K562 (cell line): ENCODE measurements at regions not wholly inside any gene's neighbourhood (a gene's known extent, or its start where the extent isn't known, plus 50 kb on each side); places are given as distances from the start of the nearest gene placed in this dataset.

Experiments used
- ATF1 ChIP-seq, 2 experiments: fragments of 450-650 bp in 1 of 2; IDR thresholded peaks; 2 replicates each; pipeline ENCODE4 v1.6.1; 2016; ENCODE audit warnings: missing compliant biosample characterization in 1 of 2, missing genetic modification characterization in 1 of 2
- FOXK2 ChIP-seq, 2 experiments: fragments of 450-650 bp; IDR thresholded peaks in 1 of 2; conservative IDR thresholded peaks in 1 of 2; 2 replicates each; pipeline ENCODE4 v1.6.1; 2016; ENCODE audit warnings: low read depth in 2 of 2, mild to moderate bottlenecking in 1 of 2
- NCOA1 ChIP-seq: fragments of 450-650 bp; IDR thresholded peaks from 2 replicates; pipeline ENCODE4 v1.6.1; 2016; ENCODE audit warnings: low read depth
- POLR2A ChIP-seq: fragments of 450-650 bp; conservative IDR thresholded peaks from 2 replicates; pipeline ENCODE4 v1.6.1; 2016
- RFX5 ChIP-seq: IDR thresholded peaks from 2 replicates; pipeline ENCODE4 v1.6.1; 2011; ENCODE audit warnings: low read depth, mild to moderate bottlenecking, improper control_type of control experiment, low read length
- SPI1 ChIP-seq: IDR thresholded peaks from 2 replicates; pipeline ENCODE4 v1.6.1; 2011; ENCODE audit warnings: low read depth, low read length, control low read depth, borderline replicate concordance
- TEAD4 ChIP-seq, 2 experiments: sonication (generic) in 1 of 2; formaldehyde crosslinking in 1 of 2; IDR thresholded peaks; 2 replicates each; pipeline versions ENCODE4 v1.6.1 to v1.8.0; 2012 to 2022; ENCODE audit warnings: borderline replicate concordance in 1 of 2, inconsistent platforms in 1 of 2, low read length in 1 of 2, mild to moderate bottlenecking in 1 of 2, missing genetic modification reagents in 1 of 2
- TF ChIP-seq, protein P1 (sequence below), 3 experiments: IDR thresholded peaks in 2 of 3; conservative IDR thresholded peaks in 1 of 3; 2 replicates each; pipeline ENCODE4 v1.5.1; 2011 to 2012; ENCODE audit warnings: low read length in 3 of 3, mild to moderate bottlenecking in 3 of 3, control low read depth in 2 of 3, improper control_type of control experiment in 1 of 3, inconsistent platforms in 1 of 3, low read depth in 1 of 3, mixed read lengths in 1 of 3, moderate library complexity in 1 of 3; ENCODE audit not compliant: insufficient read depth in 2 of 3

DNA sequence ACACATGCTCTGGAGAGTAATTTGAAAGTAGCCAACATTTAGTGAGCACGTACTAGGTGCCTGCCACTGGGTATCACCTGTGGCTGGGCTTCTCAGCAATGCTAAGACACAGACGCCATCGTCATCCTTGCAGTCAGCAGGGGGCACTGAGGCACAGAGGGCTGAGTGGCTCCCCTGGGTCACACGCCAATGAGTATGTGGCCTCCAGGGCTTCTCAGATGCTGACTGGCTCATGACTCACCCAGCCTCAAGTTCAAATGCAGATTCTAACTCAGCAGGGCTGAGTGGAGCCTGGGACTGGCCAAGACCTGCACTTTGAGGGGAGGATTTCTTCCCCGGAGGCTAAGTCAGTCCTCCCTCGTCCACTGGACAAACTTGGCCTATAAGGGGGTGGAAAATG is 115.1 kb upstream of the CACNA1A start:
- TF ChIP-seq, protein P1, sequence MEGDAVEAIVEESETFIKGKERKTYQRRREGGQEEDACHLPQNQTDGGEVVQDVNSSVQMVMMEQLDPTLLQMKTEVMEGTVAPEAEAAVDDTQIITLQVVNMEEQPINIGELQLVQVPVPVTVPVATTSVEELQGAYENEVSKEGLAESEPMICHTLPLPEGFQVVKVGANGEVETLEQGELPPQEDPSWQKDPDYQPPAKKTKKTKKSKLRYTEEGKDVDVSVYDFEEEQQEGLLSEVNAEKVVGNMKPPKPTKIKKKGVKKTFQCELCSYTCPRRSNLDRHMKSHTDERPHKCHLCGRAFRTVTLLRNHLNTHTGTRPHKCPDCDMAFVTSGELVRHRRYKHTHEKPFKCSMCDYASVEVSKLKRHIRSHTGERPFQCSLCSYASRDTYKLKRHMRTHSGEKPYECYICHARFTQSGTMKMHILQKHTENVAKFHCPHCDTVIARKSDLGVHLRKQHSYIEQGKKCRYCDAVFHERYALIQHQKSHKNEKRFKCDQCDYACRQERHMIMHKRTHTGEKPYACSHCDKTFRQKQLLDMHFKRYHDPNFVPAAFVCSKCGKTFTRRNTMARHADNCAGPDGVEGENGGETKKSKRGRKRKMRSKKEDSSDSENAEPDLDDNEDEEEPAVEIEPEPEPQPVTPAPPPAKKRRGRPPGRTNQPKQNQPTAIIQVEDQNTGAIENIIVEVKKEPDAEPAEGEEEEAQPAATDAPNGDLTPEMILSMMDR (IDR thresholded peaks at IDR 0.05 in 2 of 3, conservative IDR thresholded peaks at IDR 0.05 in 1 of 3; ENCODE audit: insufficient read depth in 2 of 3, low read depth in 1 of 3, low read length in 3 of 3), result peak; percentile 36 to 50 (median 39)
- TF ChIP-seq RFX5, result no peak
- TF ChIP-seq POLR2A, result no peak
- TF ChIP-seq SPI1, result no peak
- TF ChIP-seq TEAD4 (IDR thresholded peaks at IDR 0.05; ENCODE audit: low read length), result no peak
- TF ChIP-seq TEAD4 (CRISPR knock-in tag; IDR thresholded peaks at IDR 0.05; ENCODE audit: borderline replicate concordance), result no peak
- no peak for TF ChIP-seq FOXK2 (conservative IDR thresholded peaks at IDR 0.05 in 1 of 2, IDR thresholded peaks at IDR 0.05 in 1 of 2; ENCODE audit: low read depth in 2 of 2)
- TF ChIP-seq ATF1 (CRISPR knock-in tag; IDR thresholded peaks at IDR 0.05), result no peak
- no peak for TF ChIP-seq ATF1 (tag; IDR thresholded peaks at IDR 0.05)
- TF ChIP-seq NCOA1, result no peak
